SK-N-SH treated with all-trans-retinoic acid at 6 μM for 48 hours (cell line): ENCODE measurements at regions not wholly inside any gene's neighbourhood (a gene's known extent, or its start where the extent isn't known, plus 50 kb on each side); places are given as distances from the start of the nearest gene placed in this dataset.

Source experiments
- ATAC-seq: fragments of 200-7000 bp; cut with Tn5 transposase; 3 replicates; pipeline ENCODE4 v1.9.1; 2020; ENCODE audit warnings: mild to moderate bottlenecking, moderate library complexity
- ARNTL ChIP-seq: fragments of 450-650 bp; formaldehyde crosslinking; IDR thresholded peaks from 2 replicates; pipeline ENCODE4 v1.5.0; 2020; ENCODE audit warnings: low read depth, mild to moderate bottlenecking, moderate library complexity, borderline replicate concordance
- BACH2 ChIP-seq: fragments of 250-450 bp; sonication (Bioruptor Pico); IDR thresholded peaks from 2 replicates; pipeline ENCODE4 v1.9.0; 2021; ENCODE audit warnings: mild to moderate bottlenecking, borderline replicate concordance
- CSDC2 ChIP-seq: fragments of 250-450 bp; sonication (Bioruptor Pico); IDR thresholded peaks from 2 replicates; pipeline ENCODE4 v1.5.0; 2020; ENCODE audit warnings: mild to moderate bottlenecking, moderate library complexity
- ESRRG ChIP-seq: fragments of 250-450 bp; sonication (Bioruptor Pico); IDR thresholded peaks from 2 replicates; pipeline ENCODE4 v1.6.1; 2021; ENCODE audit warnings: mild to moderate bottlenecking
- GLIS3 ChIP-seq: fragments of 250-450 bp; sonication (Bioruptor Pico); IDR thresholded peaks from 2 replicates; pipeline ENCODE4 v1.5.0; 2020; ENCODE audit warnings: mild to moderate bottlenecking, moderate library complexity
- ISL1 ChIP-seq: fragments of 250-450 bp; sonication (Bioruptor Pico); IDR thresholded peaks from 2 replicates; pipeline ENCODE4 v2.1.2; 2022; ENCODE audit warnings: mild to moderate bottlenecking, moderate library complexity
- RARB ChIP-seq: fragments of 250-450 bp; sonication (Bioruptor Pico); IDR thresholded peaks from 2 replicates; pipeline ENCODE4 v1.8.0; 2021; ENCODE audit warnings: mild to moderate bottlenecking, moderate library complexity
- SNAI2 ChIP-seq: fragments of 250-450 bp; sonication (Bioruptor Pico); IDR thresholded peaks from 2 replicates; pipeline ENCODE4 v1.5.0; 2020; ENCODE audit warnings: mild to moderate bottlenecking, moderate library complexity
- TCF4 ChIP-seq: fragments of 250-450 bp; sonication (Bioruptor Pico); IDR thresholded peaks from 2 replicates; pipeline ENCODE4 v1.8.0; 2021; ENCODE audit warnings: mild to moderate bottlenecking, moderate library complexity, borderline replicate concordance
- TOX ChIP-seq: fragments of 250-450 bp; sonication (Bioruptor Pico); IDR thresholded peaks from 2 replicates; pipeline ENCODE4 v1.8.0; 2021; ENCODE audit warnings: mild to moderate bottlenecking, moderate library complexity, borderline replicate concordance
- ZC3H10 ChIP-seq: fragments of 250-450 bp; sonication (Bioruptor Pico); IDR thresholded peaks from 2 replicates; pipeline ENCODE4 v1.5.1; 2021; ENCODE audit warnings: mild to moderate bottlenecking, moderate library complexity
- ZFP3 ChIP-seq: fragments of 250-450 bp; sonication (Bioruptor Pico); IDR thresholded peaks from 2 replicates; pipeline ENCODE4 v1.5.0; 2020; ENCODE audit warnings: mild to moderate bottlenecking, moderate library complexity
- ZNF70 ChIP-seq: fragments of 450-650 bp; formaldehyde crosslinking; IDR thresholded peaks from 2 replicates; pipeline ENCODE4 v1.5.0; 2020; ENCODE audit warnings: mild to moderate bottlenecking, moderate library complexity
- ZNF8 ChIP-seq: fragments of 450-650 bp; formaldehyde crosslinking; IDR thresholded peaks from 2 replicates; pipeline ENCODE4 v1.5.0; 2020; ENCODE audit warnings: mild to moderate bottlenecking, moderate library complexity
- TF ChIP-seq, protein P1 (sequence below): fragments of 250-450 bp; sonication (Bioruptor Pico); IDR thresholded peaks from 2 replicates; pipeline ENCODE4 v1.5.0; 2020; ENCODE audit warnings: mild to moderate bottlenecking, moderate library complexity
- TF ChIP-seq, protein P2 (sequence below): fragments of 250-450 bp; sonication (Bioruptor Pico); IDR thresholded peaks from 2 replicates; pipeline ENCODE4 v1.5.1; 2021; ENCODE audit warnings: mild to moderate bottlenecking, moderate library complexity
- TF ChIP-seq, protein P3 (sequence below): fragments of 250-450 bp; sonication (Bioruptor Pico); IDR thresholded peaks from 2 replicates; pipeline ENCODE4 v1.5.1; 2020; ENCODE audit warnings: low read depth, mild to moderate bottlenecking, moderate library complexity
- TF ChIP-seq, protein P4 (sequence below): fragments of 250-450 bp; sonication (Bioruptor Pico); IDR thresholded peaks from 2 replicates; pipeline ENCODE4 v1.8.0; 2020; ENCODE audit warnings: mild to moderate bottlenecking, moderate library complexity, borderline replicate concordance
- TF ChIP-seq, protein P5 (sequence below): fragments of 250-450 bp; sonication (Bioruptor Pico); IDR thresholded peaks from 2 replicates; pipeline ENCODE4 v1.8.0; 2021; ENCODE audit warnings: low read depth, mild to moderate bottlenecking, moderate library complexity, borderline replicate concordance

DNA sequence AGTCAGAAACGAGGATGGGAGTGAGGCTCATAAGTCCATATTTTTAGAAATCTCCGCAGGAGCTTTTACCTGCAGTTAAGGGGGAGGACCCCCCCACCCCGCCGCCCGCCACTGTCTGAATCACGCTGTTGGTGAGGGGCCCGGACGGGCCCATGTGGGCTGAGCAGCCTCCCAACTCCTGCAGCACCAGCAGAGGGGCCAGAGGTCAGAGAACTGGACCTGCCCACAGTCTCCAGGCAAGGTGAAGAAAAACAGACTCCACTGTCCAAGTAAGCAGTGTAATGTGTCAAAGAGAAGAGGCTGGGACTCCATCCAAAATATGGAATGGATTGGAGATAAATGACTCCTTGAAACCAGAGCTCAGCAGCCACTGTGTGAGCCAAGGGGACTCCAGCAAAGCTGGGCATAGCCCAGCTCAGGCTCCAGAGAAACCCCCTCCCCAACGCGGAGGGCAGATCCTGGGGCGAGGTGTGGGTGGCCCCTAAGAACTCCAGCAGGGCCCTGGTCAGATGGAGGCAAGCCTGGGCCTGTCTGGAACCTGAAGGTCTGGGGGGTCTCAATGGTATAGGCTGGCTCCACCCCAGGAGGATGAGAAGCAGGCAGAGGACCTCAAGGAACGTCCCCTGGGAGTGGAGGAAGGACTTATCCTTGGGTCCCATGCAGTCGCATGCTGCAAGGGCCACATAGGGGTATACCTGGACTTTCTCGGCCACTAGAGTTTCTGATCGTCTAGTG lies 128.5 kb upstream of the TNS3 start:
- TF ChIP-seq ARNTL (CRISPR knock-in tag) (no peak), CSDC2 (CRISPR knock-in tag) (no peak), SNAI2 (no peak), GLIS3 (CRISPR knock-in tag) (no peak), ZNF8 (CRISPR knock-in tag) (no peak), TCF4 (no peak), ZNF70 (CRISPR knock-in tag) (no peak), ESRRG (CRISPR knock-in tag) (no peak), TOX (CRISPR knock-in tag) (peak; percentile 39; the same call in 1 of the 2 replicates), ZC3H10 (CRISPR knock-in tag) (no peak), ISL1 (CRISPR knock-in tag) (0 out of 2 replicates have a peak, but pooled peaks have one; percentile 24), BACH2 (CRISPR knock-in tag) (no peak), ZFP3 (CRISPR knock-in tag) (no peak)
- TF ChIP-seq, protein P1, sequence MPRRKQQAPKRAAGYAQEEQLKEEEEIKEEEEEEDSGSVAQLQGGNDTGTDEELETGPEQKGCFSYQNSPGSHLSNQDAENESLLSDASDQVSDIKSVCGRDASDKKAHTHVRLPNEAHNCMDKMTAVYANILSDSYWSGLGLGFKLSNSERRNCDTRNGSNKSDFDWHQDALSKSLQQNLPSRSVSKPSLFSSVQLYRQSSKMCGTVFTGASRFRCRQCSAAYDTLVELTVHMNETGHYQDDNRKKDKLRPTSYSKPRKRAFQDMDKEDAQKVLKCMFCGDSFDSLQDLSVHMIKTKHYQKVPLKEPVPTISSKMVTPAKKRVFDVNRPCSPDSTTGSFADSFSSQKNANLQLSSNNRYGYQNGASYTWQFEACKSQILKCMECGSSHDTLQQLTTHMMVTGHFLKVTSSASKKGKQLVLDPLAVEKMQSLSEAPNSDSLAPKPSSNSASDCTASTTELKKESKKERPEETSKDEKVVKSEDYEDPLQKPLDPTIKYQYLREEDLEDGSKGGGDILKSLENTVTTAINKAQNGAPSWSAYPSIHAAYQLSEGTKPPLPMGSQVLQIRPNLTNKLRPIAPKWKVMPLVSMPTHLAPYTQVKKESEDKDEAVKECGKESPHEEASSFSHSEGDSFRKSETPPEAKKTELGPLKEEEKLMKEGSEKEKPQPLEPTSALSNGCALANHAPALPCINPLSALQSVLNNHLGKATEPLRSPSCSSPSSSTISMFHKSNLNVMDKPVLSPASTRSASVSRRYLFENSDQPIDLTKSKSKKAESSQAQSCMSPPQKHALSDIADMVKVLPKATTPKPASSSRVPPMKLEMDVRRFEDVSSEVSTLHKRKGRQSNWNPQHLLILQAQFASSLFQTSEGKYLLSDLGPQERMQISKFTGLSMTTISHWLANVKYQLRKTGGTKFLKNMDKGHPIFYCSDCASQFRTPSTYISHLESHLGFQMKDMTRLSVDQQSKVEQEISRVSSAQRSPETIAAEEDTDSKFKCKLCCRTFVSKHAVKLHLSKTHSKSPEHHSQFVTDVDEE (CRISPR knock-in tag): no peak
- TF ChIP-seq, protein P2, sequence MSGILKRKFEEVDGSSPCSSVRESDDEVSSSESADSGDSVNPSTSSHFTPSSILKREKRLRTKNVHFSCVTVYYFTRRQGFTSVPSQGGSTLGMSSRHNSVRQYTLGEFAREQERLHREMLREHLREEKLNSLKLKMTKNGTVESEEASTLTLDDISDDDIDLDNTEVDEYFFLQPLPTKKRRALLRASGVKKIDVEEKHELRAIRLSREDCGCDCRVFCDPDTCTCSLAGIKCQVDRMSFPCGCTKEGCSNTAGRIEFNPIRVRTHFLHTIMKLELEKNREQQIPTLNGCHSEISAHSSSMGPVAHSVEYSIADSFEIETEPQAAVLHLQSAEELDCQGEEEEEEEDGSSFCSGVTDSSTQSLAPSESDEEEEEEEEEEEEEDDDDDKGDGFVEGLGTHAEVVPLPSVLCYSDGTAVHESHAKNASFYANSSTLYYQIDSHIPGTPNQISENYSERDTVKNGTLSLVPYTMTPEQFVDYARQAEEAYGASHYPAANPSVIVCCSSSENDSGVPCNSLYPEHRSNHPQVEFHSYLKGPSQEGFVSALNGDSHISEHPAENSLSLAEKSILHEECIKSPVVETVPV (CRISPR knock-in tag): no peak
- TF ChIP-seq, protein P3, sequence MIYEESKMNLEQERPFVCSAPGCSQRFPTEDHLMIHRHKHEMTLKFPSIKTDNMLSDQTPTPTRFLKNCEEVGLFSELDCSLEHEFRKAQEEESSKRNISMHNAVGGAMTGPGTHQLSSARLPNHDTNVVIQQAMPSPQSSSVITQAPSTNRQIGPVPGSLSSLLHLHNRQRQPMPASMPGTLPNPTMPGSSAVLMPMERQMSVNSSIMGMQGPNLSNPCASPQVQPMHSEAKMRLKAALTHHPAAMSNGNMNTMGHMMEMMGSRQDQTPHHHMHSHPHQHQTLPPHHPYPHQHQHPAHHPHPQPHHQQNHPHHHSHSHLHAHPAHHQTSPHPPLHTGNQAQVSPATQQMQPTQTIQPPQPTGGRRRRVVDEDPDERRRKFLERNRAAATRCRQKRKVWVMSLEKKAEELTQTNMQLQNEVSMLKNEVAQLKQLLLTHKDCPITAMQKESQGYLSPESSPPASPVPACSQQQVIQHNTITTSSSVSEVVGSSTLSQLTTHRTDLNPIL: no peak
- TF ChIP-seq, protein P4, sequence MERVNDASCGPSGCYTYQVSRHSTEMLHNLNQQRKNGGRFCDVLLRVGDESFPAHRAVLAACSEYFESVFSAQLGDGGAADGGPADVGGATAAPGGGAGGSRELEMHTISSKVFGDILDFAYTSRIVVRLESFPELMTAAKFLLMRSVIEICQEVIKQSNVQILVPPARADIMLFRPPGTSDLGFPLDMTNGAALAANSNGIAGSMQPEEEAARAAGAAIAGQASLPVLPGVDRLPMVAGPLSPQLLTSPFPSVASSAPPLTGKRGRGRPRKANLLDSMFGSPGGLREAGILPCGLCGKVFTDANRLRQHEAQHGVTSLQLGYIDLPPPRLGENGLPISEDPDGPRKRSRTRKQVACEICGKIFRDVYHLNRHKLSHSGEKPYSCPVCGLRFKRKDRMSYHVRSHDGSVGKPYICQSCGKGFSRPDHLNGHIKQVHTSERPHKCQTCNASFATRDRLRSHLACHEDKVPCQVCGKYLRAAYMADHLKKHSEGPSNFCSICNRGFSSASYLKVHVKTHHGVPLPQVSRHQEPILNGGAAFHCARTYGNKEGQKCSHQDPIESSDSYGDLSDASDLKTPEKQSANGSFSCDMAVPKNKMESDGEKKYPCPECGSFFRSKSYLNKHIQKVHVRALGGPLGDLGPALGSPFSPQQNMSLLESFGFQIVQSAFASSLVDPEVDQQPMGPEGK (CRISPR knock-in tag): no peak
- ATAC-seq: peak; percentile 96

DNA sequence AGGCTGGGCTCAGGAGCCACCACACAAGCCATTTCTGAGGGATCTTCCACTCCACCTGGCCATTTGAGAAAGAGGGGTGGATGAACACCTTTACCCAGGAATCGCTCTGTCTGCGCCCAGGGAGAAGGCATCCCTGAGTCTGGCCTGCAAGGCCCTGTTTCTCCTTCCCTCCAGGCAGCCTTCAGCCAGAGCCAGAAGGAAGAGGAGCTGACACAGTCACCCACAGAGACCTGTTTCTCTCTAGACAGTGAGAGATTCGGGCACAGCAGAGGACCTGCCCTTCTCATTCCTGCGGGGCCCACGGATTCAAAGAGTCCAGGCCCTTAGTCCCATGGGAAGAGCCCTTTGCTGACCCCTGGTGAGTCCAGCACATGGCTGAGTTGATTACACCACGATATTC lies 127.5 kb upstream of the TNS3 start:
- ATAC-seq: peak; percentile 5; the same call in 2 of the 3 replicates
- no peak for TF ChIP-seq CSDC2 (CRISPR knock-in tag)
- TF ChIP-seq ARNTL (CRISPR knock-in tag): no peak
- TF ChIP-seq, protein P5, sequence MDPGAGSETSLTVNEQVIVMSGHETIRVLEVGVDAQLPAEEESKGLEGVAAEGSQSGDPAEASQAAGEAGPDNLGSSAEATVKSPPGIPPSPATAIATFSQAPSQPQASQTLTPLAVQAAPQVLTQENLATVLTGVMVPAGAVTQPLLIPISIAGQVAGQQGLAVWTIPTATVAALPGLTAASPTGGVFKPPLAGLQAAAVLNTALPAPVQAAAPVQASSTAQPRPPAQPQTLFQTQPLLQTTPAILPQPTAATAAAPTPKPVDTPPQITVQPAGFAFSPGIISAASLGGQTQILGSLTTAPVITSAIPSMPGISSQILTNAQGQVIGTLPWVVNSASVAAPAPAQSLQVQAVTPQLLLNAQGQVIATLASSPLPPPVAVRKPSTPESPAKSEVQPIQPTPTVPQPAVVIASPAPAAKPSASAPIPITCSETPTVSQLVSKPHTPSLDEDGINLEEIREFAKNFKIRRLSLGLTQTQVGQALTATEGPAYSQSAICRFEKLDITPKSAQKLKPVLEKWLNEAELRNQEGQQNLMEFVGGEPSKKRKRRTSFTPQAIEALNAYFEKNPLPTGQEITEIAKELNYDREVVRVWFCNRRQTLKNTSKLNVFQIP: no peak
- no peak for TF ChIP-seq ZC3H10 (CRISPR knock-in tag)
- TF ChIP-seq TOX (CRISPR knock-in tag): no peak
- TF ChIP-seq ZNF8 (CRISPR knock-in tag): no peak
- TF ChIP-seq RARB: no peak
- TF ChIP-seq, protein P3: no peak
- no peak for TF ChIP-seq GLIS3 (CRISPR knock-in tag)
- no peak for TF ChIP-seq ZFP3 (CRISPR knock-in tag)
- TF ChIP-seq, protein P2 (CRISPR knock-in tag): no peak
